H9 (cell line): ENCODE measurements at regions not wholly inside any gene's neighbourhood (a gene's known extent, or its start where the extent isn't known, plus 50 kb on each side); places are given as distances from the start of the nearest gene placed in this dataset.

Experiments used
- DNase-seq: peaks from one replicate; pipeline ENCODE4 v3.0.0-alpha.2; 2017
- H2AFZ ChIP-seq: one replicate; pipeline ENCODE4 v1.6.1; 2013; ENCODE audit warnings: mild to moderate bottlenecking, low read length, control low read depth, moderate library complexity
- H2AK5ac ChIP-seq: 2 replicates; pipeline ENCODE4 v1.6.1; 2013; ENCODE audit warnings: low read length, control low read depth, mixed read lengths; ENCODE audit not compliant: insufficient read length
- H2BK120ac ChIP-seq: one replicate; pipeline ENCODE4 v1.6.1; 2013; ENCODE audit warnings: low read depth, mild to moderate bottlenecking, low read length, control low read depth, inconsistent platforms; ENCODE audit not compliant: poor library complexity, severe bottlenecking
- H2BK12ac ChIP-seq: 2 replicates; pipeline ENCODE4 v1.6.1; 2013; ENCODE audit warnings: low read length, control low read depth, mixed read lengths, low read depth; ENCODE audit not compliant: insufficient read length
- H2BK15ac ChIP-seq: 2 replicates; pipeline ENCODE4 v1.6.1; 2013; ENCODE audit warnings: low read depth, low read length, control low read depth
- H2BK20ac ChIP-seq: one replicate; pipeline ENCODE4 v1.6.1; 2013; ENCODE audit warnings: low read depth, mild to moderate bottlenecking, low read length, control low read depth, inconsistent platforms; ENCODE audit not compliant: poor library complexity, severe bottlenecking
- H2BK5ac ChIP-seq: 2 replicates; pipeline ENCODE4 v1.6.1; 2013; ENCODE audit warnings: low read length, control low read depth, mixed read lengths; ENCODE audit not compliant: insufficient read length
- H3K14ac ChIP-seq: 2 replicates; pipeline ENCODE4 v1.6.1; 2013; ENCODE audit warnings: low read length, control low read depth; ENCODE audit not compliant: insufficient read depth
- H3K18ac ChIP-seq: 2 replicates; pipeline ENCODE4 v1.6.1; 2013; ENCODE audit warnings: low read depth, mild to moderate bottlenecking, mixed read lengths, low read length, control low read depth; ENCODE audit not compliant: insufficient read length
- H3K23ac ChIP-seq: 2 replicates; pipeline ENCODE4 v1.6.1; 2013; ENCODE audit warnings: low read length, control low read depth, mixed read lengths, low read depth; ENCODE audit not compliant: insufficient read length
- H3K23me2 ChIP-seq: 2 replicates; pipeline ENCODE4 v1.6.1; 2013; ENCODE audit warnings: low read depth, mild to moderate bottlenecking, mixed read lengths, low read length, control low read depth; ENCODE audit not compliant: insufficient read length, poor library complexity, severe bottlenecking
- H3K27ac ChIP-seq: 2 replicates; pipeline ENCODE4 v1.5.1; 2013; ENCODE audit warnings: low read length, control low read depth, mixed read lengths, low read depth; ENCODE audit not compliant: insufficient read length
- H3K27me3 ChIP-seq: 2 replicates; pipeline ENCODE4 v1.6.1; 2013; ENCODE audit warnings: low read length, control low read depth, inconsistent platforms; ENCODE audit not compliant: insufficient read depth
- H3K4ac ChIP-seq: 2 replicates; pipeline ENCODE4 v1.6.1; 2013; ENCODE audit warnings: low read depth, mild to moderate bottlenecking, control low read depth, inconsistent platforms, low read length, moderate library complexity
- H3K4me1 ChIP-seq: 2 replicates; pipeline ENCODE4 v1.6.1; 2013; ENCODE audit warnings: low read length, control low read depth, inconsistent platforms; ENCODE audit not compliant: insufficient read depth
- H3K4me2 ChIP-seq: 2 replicates; pipeline ENCODE4 v1.6.1; 2013; ENCODE audit warnings: low read length, control low read depth, mixed read lengths; ENCODE audit not compliant: insufficient read length, insufficient read depth
- H3K56ac ChIP-seq: 2 replicates; pipeline ENCODE4 v1.6.1; 2013; ENCODE audit warnings: low read depth, mild to moderate bottlenecking, mixed read lengths, low read length, control low read depth; ENCODE audit not compliant: insufficient read length
- H3K79me1 ChIP-seq: 2 replicates; pipeline ENCODE4 v1.6.1; 2013; ENCODE audit warnings: low read depth, mild to moderate bottlenecking, moderate library complexity, low read length, control low read depth, inconsistent platforms; ENCODE audit not compliant: insufficient read depth, poor library complexity, severe bottlenecking
- H3K79me2 ChIP-seq: 2 replicates; pipeline ENCODE4 v1.6.1; 2013; ENCODE audit warnings: low read length, control low read depth, inconsistent platforms; ENCODE audit not compliant: insufficient read depth
- H3K9ac ChIP-seq: 2 replicates; pipeline ENCODE4 v1.6.1; 2013; ENCODE audit warnings: low read length, control low read depth, mixed read lengths; ENCODE audit not compliant: insufficient read length; ENCODE audit errors: extremely low read depth
- H3K9me3 ChIP-seq: one replicate; pipeline ENCODE4 v1.6.1; 2013; ENCODE audit warnings: low read depth, low read length, inconsistent platforms; ENCODE audit not compliant: control insufficient read depth
- H3T11ph ChIP-seq: one replicate; pipeline ENCODE4 v1.6.1; 2013; ENCODE audit warnings: mild to moderate bottlenecking, low read length, control low read depth, inconsistent platforms
- H4K20me1 ChIP-seq: one replicate; pipeline ENCODE4 v1.6.1; 2013; ENCODE audit not compliant: control insufficient read depth, insufficient read length, insufficient read depth
- H4K5ac ChIP-seq: 2 replicates; pipeline ENCODE4 v1.6.1; 2013; ENCODE audit warnings: low read depth, mild to moderate bottlenecking, mixed read lengths, low read length, control low read depth; ENCODE audit not compliant: insufficient read length
- H4K8ac ChIP-seq: replicated peaks from 2 replicates; pipeline ENCODE4 v1.6.1; 2013; ENCODE audit warnings: low read length, control low read depth, mixed read lengths, low read depth; ENCODE audit not compliant: insufficient read length
- H4K91ac ChIP-seq: 2 replicates; pipeline ENCODE4 v1.6.1; 2013; ENCODE audit warnings: low read depth, mild to moderate bottlenecking, moderate library complexity, mixed read lengths, low read length, control low read depth; ENCODE audit not compliant: insufficient read length
- H3K27ac Mint-ChIP-seq, 3 experiments: 2 replicates in 2 of 3; 3 replicates in 1 of 3; pipeline ENCODE4 v1.8.0; 2020 to 2021; ENCODE audit warnings: mixed read lengths in 3 of 3, mild to moderate bottlenecking in 1 of 3, moderate library complexity in 1 of 3
- H3K27me3 Mint-ChIP-seq: 2 replicates; pipeline ENCODE4 v1.8.0; 2021; ENCODE audit warnings: low read depth, mild to moderate bottlenecking, moderate library complexity, mixed read lengths
- H3K36me3 Mint-ChIP-seq, 3 experiments: 2 replicates in 2 of 3; 3 replicates in 1 of 3; pipeline ENCODE4 v1.8.0; 2020 to 2021; ENCODE audit warnings: low read depth in 3 of 3, mixed read lengths in 3 of 3; ENCODE audit not compliant: insufficient read depth in 1 of 3
- H3K4me1 Mint-ChIP-seq, 2 experiments: 2 replicates each; pipeline ENCODE4 v1.8.0; 2020; ENCODE audit warnings: mixed read lengths in 2 of 2
- H3K4me3 Mint-ChIP-seq, 2 experiments: 2 replicates in 1 of 2; 3 replicates in 1 of 2; pipeline ENCODE4 v1.8.0; 2020 to 2021; ENCODE audit warnings: mild to moderate bottlenecking in 2 of 2, mixed read lengths in 2 of 2, moderate library complexity in 1 of 2
- H3K9me3 Mint-ChIP-seq, 2 experiments: 2 replicates in 1 of 2; 3 replicates in 1 of 2; pipeline ENCODE4 v1.8.0; 2020; ENCODE audit warnings: mild to moderate bottlenecking in 2 of 2, mixed read lengths in 2 of 2, moderate library complexity in 1 of 2
- CTCF ChIP-seq: fragments of 200-600 bp; sonication (generic); conservative IDR thresholded peaks from 3 replicates; pipeline ENCODE4 v1.8.0; 2021; ENCODE audit warnings: antibody characterized with exemption, mild to moderate bottlenecking

GRCh38 chr3:170732660-170733245, 137.2 kb downstream of the RPL22L1 start:
- Histone ChIP-seq H3K4me2 (no peak overlapping the region), H3K23ac (no peak overlapping the region), H3K4me1 (no peaks in the 10 kb centered on the region), H4K5ac (no peak overlapping the region), H3K56ac (no peak overlapping the region), H4K8ac (no peak overlapping the region), H2AFZ (no peak overlapping the region), H3K23me2 (no peaks in the 10 kb centered on the region), H3T11ph (no peak overlapping the region), H3K9me3 (no peaks in the 10 kb centered on the region), H2AK5ac (no peak overlapping the region), H3K18ac (no peak overlapping the region), H4K91ac (no peak overlapping the region), H2BK20ac (no peak overlapping the region), H3K27me3 (no peaks in the 10 kb centered on the region), H3K27ac (no peak overlapping the region), H2BK5ac (no peak overlapping the region), H3K9ac (no peak overlapping the region), H3K14ac (no peak overlapping the region), H3K4ac (no peak overlapping the region), H2BK120ac (no peak overlapping the region), H3K79me1 (no peaks in the 10 kb centered on the region), H4K20me1 (no peaks in the 10 kb centered on the region), H2BK15ac (no peak overlapping the region), H2BK12ac (no peak overlapping the region), H3K79me2 (no peaks in the 10 kb centered on the region)
- Mint-ChIP-seq H3K27me3 (no peaks in the 10 kb centered on the region), H3K4me3 (no peak overlapping the region), H3K4me1 (peaks cover 13 to 17% of the 10 kb centered on the region in 2 experiments), H3K27ac (no peak overlapping the region), H3K9me3 (no peaks in the 10 kb centered on the region), H3K36me3 (no peaks in the 10 kb centered on the region)
- DNase-seq: no peak
- no peak for TF ChIP-seq CTCF
